ENCODE measurements at regions not wholly inside any gene's neighbourhood (a gene's known extent, or its start where the extent isn't known, plus 50 kb on each side); places are given as distances from the start of the nearest gene placed in this dataset.

DNA sequence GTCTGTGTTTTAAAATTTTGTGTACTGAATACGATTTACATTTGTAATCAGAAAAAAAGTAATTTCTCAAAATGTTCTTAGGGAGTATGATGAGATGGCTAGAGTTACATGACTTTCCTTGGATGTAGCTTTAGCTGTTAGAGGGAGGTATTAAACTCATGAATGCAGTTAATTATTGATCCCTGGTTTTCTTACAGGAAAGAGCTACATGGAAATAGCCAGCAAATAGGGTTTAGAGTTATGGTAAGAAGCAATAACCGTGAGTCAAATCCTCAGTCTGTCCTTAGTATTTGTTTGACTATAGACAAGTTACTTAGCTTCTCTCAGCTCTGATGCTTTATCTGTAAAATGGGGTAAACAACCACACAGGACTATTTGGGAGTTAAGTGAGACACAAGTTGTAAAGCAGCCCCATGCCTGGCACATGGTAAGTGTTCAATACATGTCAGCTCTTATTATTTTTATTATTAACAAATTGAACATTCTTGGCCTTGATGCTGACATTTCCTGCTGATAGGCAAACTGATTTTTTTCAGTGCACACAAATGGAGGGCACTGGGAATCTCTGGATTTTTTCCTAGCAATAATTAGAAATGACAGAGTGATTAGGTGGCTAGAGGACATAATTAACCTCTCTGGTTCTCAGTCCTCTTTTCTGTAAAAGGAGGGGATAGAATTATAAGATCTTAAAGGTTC, 204.5 kb upstream of the PHYHIPL start:
- no peak for DNase-seq

GRCh38 chr10:58972576-58973234, 203.7 kb upstream of the PHYHIPL start:
- no peak for DNase-seq

GRCh38 chr10:58973235-58973595, 203.2 kb upstream of the PHYHIPL start:
- DNase-seq, result no peak

DNA sequence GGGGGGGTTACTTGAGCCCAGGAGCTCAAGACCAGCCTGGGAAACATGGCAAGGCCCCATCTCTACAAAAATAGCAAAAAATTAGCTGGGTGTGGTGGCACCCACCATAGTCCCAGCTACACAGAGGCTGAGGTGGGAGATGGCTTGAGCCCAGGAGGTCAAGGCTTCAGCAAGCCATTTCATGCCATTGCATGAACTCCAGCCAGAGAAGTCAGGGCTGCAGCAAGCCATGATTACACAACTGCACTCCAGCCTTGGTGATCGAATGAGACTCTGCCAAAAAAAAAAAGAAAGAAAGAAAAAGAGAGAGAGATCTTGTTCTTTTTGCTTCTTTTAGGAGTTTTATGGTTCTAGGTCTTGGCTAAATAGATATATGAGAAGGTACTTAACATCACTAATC, 200.2 kb upstream of the PHYHIPL start:
- DNase-seq, result no peak

DNA sequence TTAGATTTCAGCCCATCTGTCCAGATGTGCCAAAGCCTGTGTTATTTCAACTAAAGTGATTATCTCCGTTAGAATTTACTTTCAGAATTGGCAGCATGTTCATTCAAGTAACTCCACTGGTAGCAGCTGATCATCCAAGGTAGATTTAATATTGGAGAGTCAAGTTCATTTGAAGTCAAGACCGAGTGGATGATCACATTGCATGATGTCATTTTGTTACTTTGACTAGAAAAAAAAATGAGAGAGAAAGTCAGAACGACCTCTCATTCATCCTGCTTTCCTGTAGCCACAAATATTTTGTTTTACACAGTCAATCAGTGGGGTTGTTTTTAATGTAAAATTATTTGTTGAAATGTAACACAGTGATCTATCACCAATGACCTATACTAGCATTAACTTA, 196.7 kb upstream of the PHYHIPL start:
- DNase-seq, result no peak

DNA sequence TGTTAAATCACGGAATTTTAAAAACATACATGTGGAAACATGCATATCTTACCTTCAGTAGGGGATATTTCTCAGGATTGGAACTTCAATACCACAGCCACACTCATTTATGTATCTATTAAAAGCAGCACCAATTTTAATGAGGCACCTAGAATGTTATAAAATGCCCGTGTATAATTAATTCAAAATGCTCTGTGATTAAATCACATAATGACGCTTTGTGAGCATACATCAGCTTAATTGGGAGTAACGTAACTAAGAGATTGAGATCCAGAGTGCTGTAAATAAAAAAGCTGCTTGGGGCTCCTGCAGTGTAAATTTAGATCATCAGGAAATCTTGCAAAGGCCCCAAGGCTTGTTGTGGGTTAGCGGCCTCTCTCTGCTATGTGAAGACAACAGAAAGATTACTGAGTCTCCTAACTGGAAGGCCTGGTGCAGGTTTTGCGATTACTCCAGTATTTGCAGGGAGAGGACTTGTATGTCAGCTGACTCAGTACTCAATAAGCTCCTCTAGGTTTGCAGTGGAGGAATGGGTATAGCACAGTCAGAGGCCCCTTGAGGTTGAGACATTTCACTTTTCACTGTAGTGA, 195.5 kb upstream of the PHYHIPL start:
- no peak for DNase-seq

DNA sequence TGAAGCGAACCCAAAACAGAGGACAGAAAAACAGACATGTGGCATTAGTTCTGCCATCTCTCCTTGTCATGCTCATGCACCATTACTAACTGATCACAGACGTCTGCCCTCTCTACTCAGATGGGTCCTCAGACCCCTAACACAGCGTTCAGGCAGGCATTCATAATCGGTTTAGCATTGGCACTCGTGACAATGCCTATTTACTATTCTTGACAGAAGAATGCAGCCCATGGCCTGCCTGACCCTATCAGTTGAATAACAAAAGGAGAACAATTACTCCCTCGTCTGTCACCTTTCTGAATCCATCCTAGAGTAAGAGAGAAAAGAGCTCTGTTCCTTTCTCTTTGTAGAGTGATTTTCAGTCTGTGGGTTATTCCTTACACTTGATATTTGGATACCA, 194.6 kb upstream of the PHYHIPL start:
- no peak for DNase-seq

DNA sequence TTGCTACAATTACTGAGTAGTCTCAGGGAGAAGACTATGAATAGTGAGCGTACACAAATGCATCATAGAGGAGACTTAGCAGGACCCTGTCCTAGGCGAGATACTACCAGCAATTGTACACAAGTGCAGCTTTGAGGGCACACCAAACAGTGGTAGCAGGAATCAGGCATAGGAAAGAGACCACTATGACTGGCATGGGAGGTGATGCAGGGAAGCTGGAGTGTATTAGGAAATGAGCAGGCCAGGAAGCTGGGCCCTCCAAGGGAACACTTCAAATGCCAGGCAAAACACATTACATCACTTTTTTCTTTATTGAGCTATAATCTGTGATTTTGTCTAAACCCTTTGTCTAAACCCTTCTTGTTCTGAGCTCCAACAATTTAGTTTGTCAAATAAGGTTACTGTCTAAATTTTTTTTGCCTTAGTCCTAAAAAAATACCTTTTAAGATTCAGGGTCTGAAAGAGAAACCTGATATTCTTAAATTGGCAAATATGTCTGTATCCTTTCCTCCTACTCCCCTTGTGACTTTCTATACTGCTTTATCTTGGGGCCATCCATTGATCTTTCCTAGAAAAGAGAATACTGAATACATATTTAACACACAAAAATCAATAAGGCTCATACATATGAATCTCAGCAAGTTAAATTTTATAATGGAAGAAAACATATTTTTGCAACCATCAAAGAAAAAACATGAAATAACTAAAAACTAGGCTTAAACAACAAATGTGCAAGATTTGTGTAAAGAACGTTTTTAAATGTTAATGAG, 193.8 kb upstream of the PHYHIPL start:
- no peak for DNase-seq

DNA sequence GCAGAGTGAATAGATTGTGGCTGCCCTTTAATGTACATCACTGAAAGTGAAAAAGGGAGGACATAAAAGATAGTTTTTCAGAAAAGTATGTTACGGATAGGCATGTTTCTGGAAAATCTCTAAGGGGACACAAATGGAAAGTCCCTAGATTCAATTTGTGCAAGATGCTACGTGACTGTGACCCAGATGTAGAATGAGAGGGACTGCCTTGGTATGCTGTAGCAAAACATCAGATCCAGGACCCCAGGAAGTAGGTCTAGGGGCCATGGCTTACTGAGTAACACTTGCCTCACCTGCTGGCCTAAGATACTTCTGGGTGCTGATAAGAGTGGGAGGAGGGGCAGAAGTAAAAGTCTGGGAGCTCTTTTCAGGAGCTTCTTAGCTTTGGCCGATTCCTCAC, 191.2 kb upstream of the PHYHIPL start:
- no peak for DNase-seq

- no peak for DNase-seq
Measured at GRCh38 chr10:58989486-58990039, 186.9 kb upstream of the PHYHIPL start.

- DNase-seq, result no peak
Measured at GRCh38 chr10:58990693-58991092, 185.8 kb upstream of the PHYHIPL start.

- DNase-seq, result no peak
Measured at GRCh38 chr10:58991856-58992255, 184.6 kb upstream of the PHYHIPL start.

DNA sequence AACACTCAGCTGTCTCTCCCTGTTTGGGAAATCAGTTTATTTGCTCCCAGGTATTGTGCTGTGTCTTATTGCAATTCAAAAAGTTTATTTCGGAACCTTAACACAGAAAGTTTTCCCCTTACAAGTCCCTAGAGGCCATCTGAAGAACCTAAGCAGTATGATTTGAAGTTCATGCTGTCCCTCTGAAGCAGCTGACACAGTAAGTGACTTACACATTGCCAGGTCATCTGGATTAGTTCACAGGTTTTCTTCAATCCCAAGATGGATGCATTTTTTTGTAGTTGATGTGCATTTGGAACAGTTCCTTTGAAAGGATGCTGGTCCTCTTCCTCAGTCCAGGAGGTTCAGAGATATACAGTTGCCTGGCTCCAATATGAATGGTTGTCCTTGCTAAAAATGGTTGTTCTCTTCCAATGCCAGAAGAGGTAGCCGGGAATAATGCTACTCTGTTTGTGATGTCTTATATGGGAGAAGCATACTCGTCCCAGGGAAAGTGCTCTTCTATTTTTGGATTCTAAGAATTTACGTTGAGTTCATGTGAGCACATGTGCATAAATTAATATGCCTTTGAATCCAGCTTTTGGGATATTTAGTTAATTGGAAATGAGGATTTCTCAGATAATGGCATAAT, 183.5 kb upstream of the PHYHIPL start:
- no peak for DNase-seq

GRCh38 chr10:58993480-58994221, 182.8 kb upstream of the PHYHIPL start:
- DNase-seq, result no peak

DNA sequence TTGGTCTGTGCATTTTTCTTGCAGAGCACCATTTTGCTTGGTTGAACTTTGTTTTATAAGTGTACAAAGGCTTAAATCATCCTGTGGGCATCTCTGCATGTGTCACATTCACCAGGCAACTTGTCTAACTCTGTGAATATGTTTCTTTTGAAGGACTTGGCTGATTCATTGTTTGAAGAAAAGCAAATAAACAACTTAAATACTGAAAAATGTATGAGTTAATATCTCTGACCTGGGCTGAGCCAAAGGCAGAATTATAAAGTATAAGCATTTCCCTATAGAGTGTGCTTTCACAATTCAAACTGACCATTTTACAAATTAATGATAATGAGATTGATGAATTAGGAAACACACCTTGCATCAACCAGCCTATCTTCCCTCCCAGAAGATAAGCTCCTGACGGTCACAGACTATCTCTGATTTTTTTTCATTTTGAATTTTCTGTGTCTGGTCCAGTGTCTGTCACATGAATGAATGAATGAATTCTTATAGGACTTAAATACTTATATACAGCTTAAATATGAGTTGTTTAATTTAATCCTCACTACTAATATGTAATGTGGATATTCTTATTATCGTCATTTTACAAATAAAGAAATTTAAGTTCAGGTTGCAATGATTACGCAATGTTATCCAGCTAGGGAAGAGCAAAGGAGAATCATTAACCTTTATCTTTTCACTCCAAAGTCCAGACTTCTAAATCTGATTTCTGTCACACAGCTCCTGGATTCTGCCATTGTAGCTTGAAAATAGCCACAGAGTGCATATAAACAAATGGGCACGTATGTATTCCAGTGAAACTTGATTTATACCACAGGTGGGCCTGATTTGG, 182.0 kb upstream of the PHYHIPL start:
- DNase-seq, result no peak

DNA sequence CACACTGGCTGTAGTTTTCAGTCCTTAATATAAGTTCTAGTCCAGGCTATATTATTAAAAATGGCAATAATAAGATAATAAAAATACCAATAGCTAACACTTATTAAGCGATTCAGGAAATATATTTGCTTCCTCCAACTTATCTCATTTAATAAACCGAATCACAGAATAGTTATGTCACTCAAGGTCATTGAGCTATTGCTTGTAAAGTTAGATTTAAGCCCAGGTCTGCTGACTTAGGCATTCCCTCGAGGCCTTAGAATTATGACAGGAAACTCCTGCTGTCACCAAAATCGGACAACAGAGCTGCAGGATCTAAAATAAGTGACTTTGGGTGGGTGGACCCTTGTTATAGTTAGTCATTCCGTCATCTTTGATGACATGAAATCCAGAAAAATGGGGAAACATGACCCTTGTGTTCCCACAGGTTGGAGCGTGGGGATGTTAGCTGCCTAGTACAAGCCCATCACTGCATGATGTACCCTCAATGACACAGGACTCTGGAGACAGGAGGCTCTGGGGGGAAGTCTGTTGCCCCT, 181.3 kb upstream of the PHYHIPL start:
- no peak for DNase-seq

- no peak for DNase-seq
Measured at GRCh38 chr10:58996063-58996462, 180.4 kb upstream of the PHYHIPL start.

DNA sequence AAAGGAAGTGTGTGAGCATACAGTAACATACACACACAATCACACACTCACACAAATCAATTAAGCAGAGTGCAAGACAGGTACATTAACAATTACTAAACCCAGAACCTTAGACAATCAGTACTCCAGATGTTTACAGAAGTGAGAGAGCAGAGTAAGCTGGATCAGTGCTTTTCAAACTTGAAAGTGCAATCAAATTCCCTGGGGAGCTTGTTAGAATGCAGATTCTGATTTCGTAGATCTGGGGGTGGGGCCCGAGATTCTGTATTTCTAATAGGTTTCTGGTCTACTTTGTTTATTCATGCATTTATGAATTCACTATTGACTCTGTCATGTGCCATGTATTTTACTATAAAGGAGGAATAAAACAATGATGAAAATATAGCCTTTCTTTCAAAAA, 179.6 kb upstream of the PHYHIPL start:
- DNase-seq, result no peak

GRCh38 chr10:58998924-58999713, 177.3 kb upstream of the PHYHIPL start:
- no peak for DNase-seq

DNA sequence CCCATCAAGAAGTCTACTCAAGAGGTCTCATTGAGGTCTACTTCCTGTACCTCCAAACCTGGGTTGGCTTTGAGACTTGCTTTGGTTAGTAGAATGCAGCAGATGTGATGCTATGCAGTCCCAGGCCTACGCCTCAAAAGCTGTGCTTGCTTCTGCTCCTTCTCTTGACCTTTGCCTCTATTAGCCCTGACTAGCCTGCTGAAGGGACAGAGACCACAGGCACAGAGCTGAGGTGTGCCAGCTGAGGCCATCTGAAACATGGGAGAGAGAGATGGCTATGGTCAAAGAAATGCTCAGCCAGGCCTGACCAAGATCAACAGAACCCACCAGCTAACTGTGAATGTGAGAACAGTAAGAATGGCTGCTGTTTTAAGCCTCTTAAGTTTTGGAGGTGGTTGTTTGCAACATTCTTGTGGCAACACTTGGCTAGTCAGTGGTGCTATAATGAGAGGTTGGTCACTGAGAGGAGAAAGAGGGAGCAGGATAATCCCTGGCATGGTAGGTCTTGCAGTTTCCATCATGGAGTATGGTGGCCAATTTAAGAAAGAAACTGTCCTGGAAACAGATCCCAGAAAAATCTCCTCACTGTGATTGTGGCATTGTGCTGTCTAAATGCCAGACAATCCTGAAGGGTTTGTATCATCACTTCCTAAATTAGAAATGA, 176.1 kb upstream of the PHYHIPL start:
- DNase-seq, result no peak
